Breast epithelium (tissue), 4 donors: ENCODE measurements at regions not wholly inside any gene's neighbourhood (a gene's known extent, or its start where the extent isn't known, plus 50 kb on each side); places are given as distances from the start of the nearest gene placed in this dataset.

Experiments used
- DNase-seq, 2 donors: peaks; one replicate each; pipeline ENCODE4 v3.0.0-alpha.2; 2019; ENCODE audit warnings: low spot score in 2 of 2
- H3K27ac ChIP-seq, 2 donors: fragments of 200-600 bp; sonication (generic) in 1 of 2; one replicate each; pipeline ENCODE4 v1.5.1; 2016 to 2019; ENCODE audit warnings: mild to moderate bottlenecking in 1 of 2
- H3K27me3 ChIP-seq, 2 donors: fragments of 200-600 bp; sonication (generic) in 1 of 2; one replicate each; pipeline versions ENCODE4 v1.5.1 to v1.6.0; 2017 to 2019; ENCODE audit warnings: control low read depth in 1 of 2, mild to moderate bottlenecking in 1 of 2
- H3K36me3 ChIP-seq: fragments of 200-600 bp; one replicate; pipeline ENCODE4 v1.5.1; 2019
- H3K4me1 ChIP-seq, 2 donors: fragments of 200-600 bp; sonication (generic); one replicate each; pipeline ENCODE4 v1.5.1; 2016 to 2019; ENCODE audit warnings: control low read depth in 1 of 2
- H3K4me3 ChIP-seq, 3 donors: fragments of 200-600 bp; sonication (generic); 1 replicate in 2 of 3; 2 replicates in 1 of 3; pipeline ENCODE4 v1.5.1; 2016 to 2019; ENCODE audit warnings: mild to moderate bottlenecking in 3 of 3, moderate library complexity in 2 of 3
- H3K9me3 ChIP-seq, 2 donors: fragments of 200-600 bp; sonication (generic) in 1 of 2; one replicate each; pipeline ENCODE4 v1.5.1; 2016 to 2019; ENCODE audit warnings: control low read depth in 1 of 2
- CTCF ChIP-seq, 3 donors: fragments of 450-650 bp; IDR thresholded peaks; one replicate each; pipeline ENCODE4 v1.5.1; 2016 to 2017; ENCODE audit warnings: antibody characterized with exemption in 3 of 3, mild to moderate bottlenecking in 3 of 3, moderate library complexity in 3 of 3
- POLR2A ChIP-seq: fragments of 450-650 bp; IDR thresholded peaks from one replicate; pipeline ENCODE4 v1.6.1; 2016; ENCODE audit warnings: antibody characterized with exemption, mild to moderate bottlenecking, moderate library complexity
- POLR2AphosphoS5 ChIP-seq, 3 donors: sonication (generic); formaldehyde crosslinking; IDR thresholded peaks; one replicate each; pipeline ENCODE4 v1.6.1; 2017; ENCODE audit warnings: antibody characterized with exemption in 3 of 3
- intact Hi-C: fragments of 100-400 bp; cut with DNase I; formaldehyde crosslinking; loops from one replicate; pipeline ENCODE4 v1.15.1; 2023; ENCODE audit warnings: low total_unique reads

GRCh38 chr2:172285010-172285621, 142.3 kb upstream of the ITGA6 start:
- Histone ChIP-seq H3K36me3 (no peaks in the 10 kb centered on the region), H3K27me3 (no peaks in the 10 kb centered on the region), H3K27ac (peak overlapping the region; percentile 43 to 64), H3K9me3 (no peaks in the 10 kb centered on the region), H3K4me1 (no peaks in the 10 kb centered on the region), H3K4me3 (no peak overlapping the region)
- intact Hi-C loops = no loop called here
- TF ChIP-seq POLR2AphosphoS5 (IDR thresholded peaks at IDR 0.05) = no peak
- no peak for TF ChIP-seq CTCF (IDR thresholded peaks at IDR 0.05)
- TF ChIP-seq POLR2A = no peak
- no peak for DNase-seq

GRCh38 chr2:172285760-172286159, 141.6 kb upstream of the ITGA6 start:
- Histone ChIP-seq H3K4me3 (no peak overlapping the region), H3K27ac (peak overlapping the region; percentile 19 to 64), H3K27me3 (no peaks in the 10 kb centered on the region), H3K9me3 (no peaks in the 10 kb centered on the region), H3K4me1 (no peaks in the 10 kb centered on the region), H3K36me3 (no peaks in the 10 kb centered on the region)
- no peak for DNase-seq
- no peak for TF ChIP-seq POLR2AphosphoS5 (IDR thresholded peaks at IDR 0.05)
- no peak for TF ChIP-seq POLR2A
- no peak for TF ChIP-seq CTCF (IDR thresholded peaks at IDR 0.05)
- intact Hi-C loops = no loop called here

GRCh38 chr2:172287190-172287589, 140.2 kb upstream of the ITGA6 start:
- Histone ChIP-seq H3K4me3 (no peak overlapping the region), H3K27me3 (no peaks in the 10 kb centered on the region), H3K36me3 (no peaks in the 10 kb centered on the region), H3K9me3 (no peaks in the 10 kb centered on the region), H3K27ac (no peak overlapping the region), H3K4me1 (no peaks in the 10 kb centered on the region)
- no peak for DNase-seq
- no peak for TF ChIP-seq CTCF (IDR thresholded peaks at IDR 0.05)
- no peak for TF ChIP-seq POLR2AphosphoS5 (IDR thresholded peaks at IDR 0.05)
- TF ChIP-seq POLR2A = no peak
- intact Hi-C loops = no loop called here

GRCh38 chr2:172287605-172288315, 139.6 kb upstream of the ITGA6 start:
- H3K4me3 ChIP-seq = no peak overlapping the region
- TF ChIP-seq POLR2AphosphoS5 (IDR thresholded peaks at IDR 0.05) = no peak
- TF ChIP-seq CTCF (IDR thresholded peaks at IDR 0.05) = no peak
- TF ChIP-seq POLR2A = no peak
- DNase-seq = no peak
- no peak overlapping the region for H3K27ac ChIP-seq
- no peaks in the 10 kb centered on the region for H3K9me3 ChIP-seq
- H3K27me3 ChIP-seq = no peaks in the 10 kb centered on the region
- H3K4me1 ChIP-seq = no peaks in the 10 kb centered on the region
- H3K36me3 ChIP-seq = no peaks in the 10 kb centered on the region
- intact Hi-C loops = no loop called here

- DNase-seq = no peak
- no peaks in the 10 kb centered on the region for H3K36me3 ChIP-seq
- H3K4me1 ChIP-seq = no peaks in the 10 kb centered on the region
- H3K27me3 ChIP-seq = no peaks in the 10 kb centered on the region
- no peaks in the 10 kb centered on the region for H3K9me3 ChIP-seq
- intact Hi-C loops = no loop called here
- TF ChIP-seq CTCF (IDR thresholded peaks at IDR 0.05) (no peak), POLR2A (no peak), POLR2AphosphoS5 (IDR thresholded peaks at IDR 0.05) (no peak)
- H3K4me3 ChIP-seq = no peak overlapping the region
- H3K27ac ChIP-seq = no peak overlapping the region
Observed at GRCh38 chr2:172288603-172289002, 138.8 kb upstream of the ITGA6 start.
